Neutrophil (primary cell): ENCODE measurements at regions not wholly inside any gene's neighbourhood (a gene's known extent, or its start where the extent isn't known, plus 50 kb on each side); places are given as distances from the start of the nearest gene placed in this dataset.
"Not testable (repeated sequence)": the region's sequence is repeated elsewhere in the genome, so short reads cannot be mapped to it uniquely, and the experiment has no call there.

Experiments used
- H3K27ac ChIP-seq: fragments of 200-600 bp; sonication (generic); 2 replicates; pipeline ENCODE4 v1.5.1; 2016; ENCODE audit warnings: mild to moderate bottlenecking, moderate library complexity
- H3K27me3 ChIP-seq: fragments of 200-600 bp; sonication (generic); 2 replicates; pipeline ENCODE4 v1.6.0; 2016; ENCODE audit warnings: mild to moderate bottlenecking
- H3K36me3 ChIP-seq: fragments of 200-600 bp; sonication (generic); 2 replicates; pipeline ENCODE4 v1.5.1; 2017
- H3K4me1 ChIP-seq, 2 experiments: fragments of 200-600 bp in 1 of 2; sonication (generic) in 1 of 2; 1 replicate in 1 of 2; 2 replicates in 1 of 2; pipeline versions ENCODE4 v1.5.1 to v1.6.1; 2013 to 2016; ENCODE audit warnings: low read depth in 1 of 2, low read length in 1 of 2, mild to moderate bottlenecking in 1 of 2, moderate library complexity in 1 of 2; ENCODE audit not compliant: control insufficient read depth in 1 of 2, insufficient read depth in 1 of 2
- H3K4me3 ChIP-seq, 2 experiments: fragments of 200-600 bp in 1 of 2; sonication (generic) in 1 of 2; 1 replicate in 1 of 2; 2 replicates in 1 of 2; pipeline ENCODE4 v1.5.1; 2013 to 2016; ENCODE audit warnings: low read depth in 1 of 2, low read length in 1 of 2, mild to moderate bottlenecking in 1 of 2, moderate library complexity in 1 of 2
- H3K9me3 ChIP-seq: fragments of 200-600 bp; sonication (generic); 2 replicates; pipeline ENCODE4 v1.5.1; 2016

DNA sequence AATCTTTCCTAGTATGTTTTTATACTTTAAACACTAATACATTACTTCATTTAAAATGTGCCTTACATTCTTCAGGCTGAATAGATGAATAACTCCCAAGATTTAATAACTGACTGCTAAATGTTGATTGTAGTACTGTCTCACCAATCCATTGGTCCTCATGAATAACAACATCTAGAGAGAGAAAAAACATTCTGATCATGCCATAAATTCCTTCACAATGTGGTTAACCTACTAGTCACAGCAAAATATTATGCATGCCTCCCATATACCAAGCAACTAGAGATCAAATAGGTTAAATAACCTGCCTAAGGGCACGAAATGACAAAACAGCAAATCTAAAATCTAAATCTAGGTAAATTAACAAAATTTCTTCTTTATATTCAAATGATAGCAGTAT is 66.2 kb downstream of the SYT15 start:
- H3K4me1 ChIP-seq, H3K36me3 ChIP-seq, H3K27me3 ChIP-seq, H3K9me3 ChIP-seq, H3K27ac ChIP-seq, H3K4me3 ChIP-seq: not testable (repeated sequence)

DNA sequence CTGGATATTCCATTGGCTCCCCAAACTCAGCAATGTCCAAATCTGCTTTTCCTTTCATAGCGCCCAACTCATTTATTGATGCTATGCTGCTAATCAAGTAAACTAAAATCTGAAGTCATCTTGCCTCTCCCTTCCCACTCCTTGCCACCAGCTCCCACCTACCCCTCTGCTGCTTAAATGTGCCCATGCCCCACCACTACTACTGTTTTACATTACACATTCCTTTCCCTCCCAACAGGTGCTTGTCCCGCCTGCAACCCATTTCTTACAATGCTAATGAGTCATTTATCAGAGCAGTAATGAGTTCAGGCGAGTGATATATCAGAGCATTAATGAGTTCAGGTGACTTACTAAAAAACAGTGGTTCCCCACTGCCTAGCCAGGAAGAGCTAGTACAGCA is 67.2 kb downstream of the SYT15 start:
- not testable (repeated sequence) for H3K4me1 ChIP-seq, H3K4me3 ChIP-seq, H3K9me3 ChIP-seq, H3K36me3 ChIP-seq, H3K27me3 ChIP-seq, H3K27ac ChIP-seq

DNA sequence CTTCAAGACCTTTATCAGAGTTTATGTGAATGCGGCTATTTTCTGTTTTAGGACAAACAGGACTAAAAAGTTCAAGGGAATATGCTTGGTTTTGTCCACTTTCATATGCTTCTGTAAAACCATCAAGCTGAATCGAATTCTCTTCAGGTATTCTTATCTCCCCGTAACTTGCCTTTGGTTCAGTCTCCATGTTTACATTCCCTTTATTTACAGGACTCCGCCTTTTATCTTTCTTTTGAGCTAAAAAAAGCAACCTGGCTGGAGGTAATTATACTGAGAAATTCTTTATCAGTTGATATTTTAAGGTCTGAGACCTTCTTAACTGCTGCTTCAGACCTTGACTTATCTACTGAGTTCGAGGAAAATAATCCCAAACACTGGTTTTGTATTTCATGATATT is 72.0 kb downstream of the SYT15 start:
- not testable (repeated sequence) for H3K36me3 ChIP-seq, H3K4me1 ChIP-seq, H3K4me3 ChIP-seq, H3K27ac ChIP-seq, H3K9me3 ChIP-seq, H3K27me3 ChIP-seq

DNA sequence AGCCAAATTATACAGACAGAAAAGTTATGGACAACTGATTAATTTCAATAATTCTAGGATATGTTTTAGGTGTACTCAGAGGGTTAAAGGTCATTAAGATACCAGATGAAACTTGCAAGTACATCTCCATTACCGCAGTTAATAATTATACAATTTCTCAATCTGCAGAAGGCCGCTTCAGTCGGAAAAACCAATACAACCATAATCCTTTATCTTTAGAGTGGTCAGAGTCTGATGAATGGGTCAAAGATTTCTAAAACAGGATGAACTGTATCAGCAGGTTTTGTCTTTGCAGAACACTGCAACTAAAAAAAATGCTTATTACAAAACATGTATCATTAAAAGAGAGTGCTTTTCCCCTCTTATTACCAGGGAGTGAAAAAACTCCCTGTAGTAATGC is 78.5 kb downstream of the SYT15 start:
- not testable (repeated sequence) for H3K4me1 ChIP-seq, H3K36me3 ChIP-seq, H3K4me3 ChIP-seq, H3K27me3 ChIP-seq, H3K9me3 ChIP-seq, H3K27ac ChIP-seq

DNA sequence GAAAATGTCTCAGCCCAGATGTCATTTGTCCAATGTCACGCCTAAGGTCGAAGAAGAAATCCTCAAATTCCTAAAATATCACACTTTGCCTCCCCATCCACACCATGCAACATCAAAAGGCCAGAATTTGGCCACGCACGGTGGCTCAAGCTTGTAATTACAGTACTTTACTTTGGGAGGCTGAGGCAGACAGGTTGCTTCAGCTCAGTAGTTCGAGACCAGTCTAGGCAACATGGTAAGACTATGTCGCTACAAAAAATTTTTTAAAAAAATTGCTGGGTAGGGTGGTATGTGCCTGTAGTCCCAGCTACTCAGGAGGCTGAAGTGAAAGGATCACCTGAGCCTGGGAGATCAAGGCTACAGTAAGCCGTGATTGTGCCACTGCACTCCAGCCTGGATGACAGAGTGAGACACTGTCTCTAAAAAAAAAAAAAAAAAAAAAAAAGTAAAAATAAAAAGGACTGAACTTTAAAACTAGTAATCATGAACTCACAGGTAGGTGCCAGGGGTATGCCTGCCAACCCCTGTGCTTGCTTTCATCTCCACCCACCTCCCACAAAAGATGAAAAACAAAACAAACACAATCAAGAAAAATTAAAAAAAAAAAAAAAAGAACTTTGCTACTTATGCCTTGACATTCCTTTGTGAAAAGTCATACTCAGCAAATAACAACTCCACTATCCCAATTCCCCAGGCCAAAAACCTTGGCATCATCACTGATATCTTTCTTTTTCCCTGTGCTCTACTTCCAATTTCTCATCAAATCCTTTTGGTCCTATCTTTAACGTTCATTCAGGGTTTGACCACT is 81.3 kb downstream of the SYT15 start:
- H3K4me3 ChIP-seq, H3K4me1 ChIP-seq, H3K36me3 ChIP-seq, H3K9me3 ChIP-seq, H3K27ac ChIP-seq, H3K27me3 ChIP-seq: not testable (repeated sequence)

DNA sequence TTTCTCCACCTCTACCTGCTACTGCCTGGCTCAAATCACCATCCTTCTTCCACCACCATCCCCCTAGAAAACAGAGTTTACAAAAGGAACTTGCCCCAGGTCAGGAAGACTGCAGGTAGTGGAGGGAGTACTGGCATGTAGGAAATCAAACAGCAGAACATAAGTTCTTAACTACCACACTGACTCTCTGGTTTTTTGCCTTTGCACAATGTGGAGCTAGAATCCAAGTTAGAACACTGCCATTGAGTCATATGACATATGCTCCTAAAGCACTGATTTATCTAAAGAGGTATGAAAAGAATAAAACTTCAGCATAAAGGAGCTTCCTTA is 81.9 kb downstream of the SYT15 start:
- not testable (repeated sequence) for H3K36me3 ChIP-seq, H3K27ac ChIP-seq, H3K4me3 ChIP-seq, H3K9me3 ChIP-seq, H3K27me3 ChIP-seq, H3K4me1 ChIP-seq

DNA sequence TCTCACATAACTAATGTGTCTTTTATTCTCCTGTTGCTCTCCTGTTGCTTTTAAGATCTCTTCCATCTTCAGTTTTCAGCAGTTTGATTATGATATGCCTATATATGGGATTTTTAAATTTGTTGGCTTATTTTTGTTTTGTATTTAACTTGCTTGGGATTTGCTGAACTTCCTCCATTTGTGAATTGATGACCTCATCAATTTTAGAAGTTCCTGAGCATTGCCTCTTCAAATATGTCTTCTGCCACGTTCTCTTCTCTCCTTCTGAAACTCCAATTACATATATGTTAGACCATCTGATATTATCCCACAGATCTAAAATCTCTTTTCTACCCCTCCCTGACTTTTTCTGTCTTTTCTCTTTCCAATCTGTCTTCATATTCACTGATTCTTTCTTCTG is 86.6 kb downstream of the SYT15 start:
- H3K36me3 ChIP-seq, H3K27ac ChIP-seq, H3K4me3 ChIP-seq, H3K27me3 ChIP-seq, H3K4me1 ChIP-seq, H3K9me3 ChIP-seq: not testable (repeated sequence)

DNA sequence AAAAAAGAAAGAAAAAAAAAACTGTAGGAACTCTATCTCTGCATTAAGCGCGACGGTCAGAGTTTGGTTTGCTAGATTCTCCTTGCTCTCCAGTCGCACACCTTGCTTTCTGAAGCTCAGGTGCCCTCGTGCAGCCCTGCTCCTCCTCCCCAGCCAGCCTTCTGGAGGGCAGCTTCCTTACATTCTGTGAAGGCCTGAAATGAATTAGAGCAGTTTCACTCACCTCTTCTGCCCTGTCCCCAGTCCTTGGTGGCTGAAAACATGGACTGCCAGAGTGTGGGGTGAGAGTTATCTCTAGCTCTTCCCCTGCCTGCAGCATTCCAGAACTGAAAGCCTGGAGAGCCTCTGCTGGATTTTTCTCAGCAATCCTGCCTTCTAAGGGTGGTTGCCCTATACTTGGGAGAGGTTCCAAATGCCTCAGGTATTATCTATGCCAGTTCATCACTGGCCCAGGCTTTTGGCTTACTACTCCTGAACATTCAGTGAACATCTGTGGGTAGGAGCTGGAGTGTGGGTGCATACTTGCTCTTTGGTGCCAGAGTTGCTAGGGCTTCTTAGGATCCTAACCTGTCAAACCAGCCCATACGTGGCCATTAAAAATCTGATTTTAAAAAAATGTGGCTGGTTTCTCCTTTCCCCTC is 89.5 kb downstream of the SYT15 start:
- H3K27me3 ChIP-seq, H3K9me3 ChIP-seq, H3K4me3 ChIP-seq, H3K4me1 ChIP-seq, H3K36me3 ChIP-seq, H3K27ac ChIP-seq: not testable (repeated sequence)

DNA sequence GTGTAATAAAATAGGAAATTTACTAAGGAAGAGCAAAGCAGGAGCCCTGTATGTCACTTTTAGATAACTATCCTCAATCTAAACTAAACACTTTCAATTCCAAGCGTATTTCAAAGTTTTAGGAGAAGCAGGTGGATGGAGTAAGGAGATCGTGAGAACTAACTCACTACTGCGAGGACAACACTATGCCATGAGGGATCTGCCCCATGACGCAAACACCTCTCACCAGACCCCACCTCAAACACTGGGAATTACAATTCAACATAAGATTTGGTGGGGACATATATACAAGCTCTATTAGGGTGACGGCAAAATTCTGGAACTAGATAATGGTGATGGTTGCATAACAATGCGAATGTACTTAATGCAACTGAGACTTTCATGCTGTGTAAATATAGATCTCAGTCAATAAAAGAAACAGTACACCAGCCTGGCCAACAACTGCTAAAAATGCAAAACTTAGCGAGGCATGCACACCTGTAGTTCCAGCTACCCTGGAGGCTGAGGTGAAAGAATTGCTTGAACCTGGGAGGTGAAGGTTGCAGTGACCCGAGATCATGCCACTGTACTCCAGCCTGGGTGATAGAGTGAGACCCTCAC is 99.0 kb downstream of the SYT15 start:
- H3K27ac ChIP-seq, H3K9me3 ChIP-seq, H3K4me3 ChIP-seq, H3K4me1 ChIP-seq, H3K27me3 ChIP-seq, H3K36me3 ChIP-seq: not testable (repeated sequence)

DNA sequence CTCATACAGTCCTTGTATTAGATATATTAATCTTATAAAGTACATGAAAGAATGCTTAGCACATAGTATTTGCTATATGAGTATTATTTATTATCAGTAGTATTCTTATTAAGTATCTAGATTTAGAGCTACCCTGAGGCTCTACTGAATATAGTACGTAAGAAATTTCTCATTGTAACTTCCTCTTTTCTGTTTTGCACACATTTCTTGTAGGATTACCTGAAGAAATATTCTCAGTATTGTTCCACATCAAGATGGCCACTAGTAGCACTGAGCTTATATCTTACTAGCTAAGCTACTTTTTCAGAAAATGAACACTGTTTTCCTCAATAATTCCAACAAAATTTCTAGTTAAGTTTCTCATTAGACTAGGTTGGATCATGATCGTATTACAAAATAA is 112.5 kb downstream of the SYT15 start:
- not testable (repeated sequence) for H3K9me3 ChIP-seq, H3K4me1 ChIP-seq, H3K27ac ChIP-seq, H3K27me3 ChIP-seq, H3K4me3 ChIP-seq, H3K36me3 ChIP-seq

DNA sequence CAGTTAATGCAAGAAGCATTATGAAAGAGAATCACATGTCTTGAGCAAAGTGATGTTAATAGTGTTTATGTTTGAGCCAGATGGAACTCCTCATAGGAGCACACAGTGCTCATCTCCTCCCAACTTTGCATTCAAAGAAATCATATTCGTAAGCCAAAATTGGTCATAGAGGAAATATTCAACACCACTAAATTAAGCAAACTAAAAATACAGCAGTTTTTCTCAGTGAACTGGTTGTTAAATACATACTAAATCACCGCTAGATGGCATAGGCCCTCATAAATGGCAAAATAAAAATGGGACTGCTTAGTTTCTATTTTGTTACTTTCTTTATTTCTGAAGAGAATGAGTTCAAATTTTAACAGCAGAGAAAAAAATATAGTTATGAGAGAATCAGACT is 114.3 kb downstream of the SYT15 start:
- H3K36me3 ChIP-seq, H3K4me1 ChIP-seq, H3K9me3 ChIP-seq, H3K27ac ChIP-seq, H3K4me3 ChIP-seq, H3K27me3 ChIP-seq: not testable (repeated sequence)

DNA sequence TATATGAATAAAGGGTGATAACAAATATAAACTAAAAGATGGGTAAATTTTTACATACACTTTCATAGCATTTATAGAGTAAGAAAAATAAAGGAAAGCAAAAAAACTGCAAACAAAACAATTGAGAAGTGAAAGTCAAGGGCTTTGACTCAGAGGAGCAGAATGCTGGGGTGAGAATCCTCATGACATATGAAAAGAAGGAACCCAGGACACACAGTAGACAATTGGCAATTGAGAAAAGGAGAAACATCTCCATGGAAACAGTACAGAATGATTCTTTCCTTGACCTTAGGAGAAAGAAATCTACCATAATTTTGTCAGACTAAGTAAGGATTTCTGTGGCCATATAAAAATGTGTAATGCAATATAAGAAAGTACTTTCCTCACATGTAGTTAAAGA is 138.3 kb downstream of the SYT15 start:
- H3K27ac ChIP-seq, H3K27me3 ChIP-seq, H3K4me1 ChIP-seq, H3K9me3 ChIP-seq, H3K36me3 ChIP-seq, H3K4me3 ChIP-seq: not testable (repeated sequence)

DNA sequence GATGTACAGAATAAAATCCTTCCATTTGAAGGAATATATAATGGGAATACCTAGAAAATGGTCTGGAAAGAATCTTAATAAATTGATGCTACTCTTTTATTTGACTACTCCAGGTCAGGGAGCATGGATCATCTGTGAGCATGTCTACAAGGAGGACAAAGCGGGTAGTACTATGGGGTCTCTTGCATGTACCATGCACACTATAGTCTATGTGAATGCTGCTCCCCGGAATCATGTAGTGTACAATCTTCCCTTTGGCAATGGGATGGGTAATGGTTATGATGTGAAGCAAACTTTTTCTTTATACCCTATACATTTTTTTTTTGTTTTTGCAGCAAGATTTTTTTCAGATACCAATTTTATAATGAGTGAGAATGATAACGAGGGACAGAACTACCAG is 139.1 kb downstream of the SYT15 start:
- not testable (repeated sequence) for H3K4me1 ChIP-seq, H3K27me3 ChIP-seq, H3K4me3 ChIP-seq, H3K36me3 ChIP-seq, H3K27ac ChIP-seq, H3K9me3 ChIP-seq

DNA sequence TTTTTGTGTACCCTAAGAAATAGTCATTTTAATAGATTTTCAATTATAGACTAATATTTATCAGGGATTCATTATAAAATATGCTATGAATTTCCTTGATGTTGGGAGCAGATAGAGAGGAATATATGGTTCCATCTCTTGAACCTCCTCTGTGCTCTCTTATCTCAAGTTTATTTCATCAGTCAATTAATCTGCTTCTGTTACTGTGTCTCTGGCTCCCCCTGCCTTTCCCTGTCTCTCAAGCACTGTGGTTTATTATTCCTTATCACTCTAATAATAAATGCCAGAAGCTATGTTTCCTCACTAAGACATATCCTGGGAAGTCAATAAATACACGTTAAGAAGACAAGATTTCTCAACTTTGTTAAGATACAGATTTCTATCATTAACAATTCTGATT is 141.5 kb downstream of the SYT15 start:
- not testable (repeated sequence) for H3K4me1 ChIP-seq, H3K27me3 ChIP-seq

More for the DNA sequence above, 141.5 kb downstream of the SYT15 start:
- not testable (repeated sequence) for H3K4me3 ChIP-seq, H3K27ac ChIP-seq, H3K9me3 ChIP-seq, H3K36me3 ChIP-seq
